Adrenal gland (tissue), 9 donors: ENCODE measurements at regions not wholly inside any gene's neighbourhood (a gene's known extent, or its start where the extent isn't known, plus 50 kb on each side); places are given as distances from the start of the nearest gene placed in this dataset.
A peak's percentile ranks its signal among the peaks of the same experiment; 100 is the strongest.

Source experiments
- DNase-seq, 7 donors: peaks; one replicate each; pipeline ENCODE4 v3.0.0-alpha.2; 2019 to 2020
- H3K27ac ChIP-seq, 5 donors: fragments of 200-600 bp; sonication (generic) in 4 of 5; 1 replicate in 3 of 5; 2 replicates in 2 of 5; pipeline versions ENCODE4 v1.5.1 to v1.8.0; 2016 to 2020; ENCODE audit warnings: mild to moderate bottlenecking in 1 of 5
- H3K27me3 ChIP-seq: fragments of 200-600 bp; 2 replicates; pipeline ENCODE4 v1.8.0; 2021
- H3K36me3 ChIP-seq, 2 donors: fragments of 200-600 bp; replicated peaks in 1 of 2; 1 replicate in 1 of 2; 2 replicates in 1 of 2; pipeline versions ENCODE4 v1.5.1 to v1.8.0; 2018 to 2022
- H3K4me1 ChIP-seq, 2 donors: fragments of 200-600 bp; replicated peaks in 1 of 2; 1 replicate in 1 of 2; 2 replicates in 1 of 2; pipeline versions ENCODE4 v1.5.1 to v1.8.0; 2018 to 2021
- H3K4me3 ChIP-seq, 4 donors: fragments of 200-600 bp; sonication (generic) in 3 of 4; one replicate each; pipeline ENCODE4 v1.5.1; 2016 to 2018
- H3K9me3 ChIP-seq, 3 donors: fragments of 200-600 bp; sonication (generic) in 1 of 3; replicated peaks in 1 of 3; 1 replicate in 2 of 3; 2 replicates in 1 of 3; pipeline versions ENCODE4 v1.5.1 to v1.8.0; 2016 to 2021
- POLR2A ChIP-seq, 2 donors: fragments of 450-650 bp; IDR thresholded peaks; one replicate each; pipeline ENCODE4 v1.6.1; 2017; ENCODE audit warnings: antibody characterized with exemption in 2 of 2, mild to moderate bottlenecking in 2 of 2, moderate library complexity in 1 of 2
- WGBS, 4 donors: extraction: QIAGEN DNeasy Blood & Tissue Kit in 2 of 4; methylation state at CpG; one replicate each; pipeline versions ENCODE4 v1.1.5 to v1.1.7; 2013 to 2017; 5-methylcytosine and 5-hydroxymethylcytosine counted together
- intact Hi-C, 2 donors: fragments of 100-400 bp; cut with DNase I; formaldehyde crosslinking; loops; one replicate each; pipeline versions ENCODE4 v1.14.1 to v1.15.0; 2022 to 2023
- TF ChIP-seq, protein P1 (sequence below), 6 experiments: fragments of 450-650 bp in 4 of 6; fragments of 200-600 bp in 2 of 6; sonication (generic) in 1 of 6; IDR thresholded peaks; 1 replicate in 5 of 6; 2 replicates in 1 of 6; pipeline versions ENCODE4 v1.5.1 to v1.8.0; 2016 to 2021; ENCODE audit warnings: antibody characterized with exemption in 6 of 6, mild to moderate bottlenecking in 2 of 6, moderate library complexity in 1 of 6
- donor health status: healthy with polysubstance abuse.
- donor health status: Bipolar disorder and iron deficiency.
- donor health status: DM: yes; HTN: yes; CAD: no.
- donor health status: DM: no; HTN: no; CAD: no.
- donor health status: DM: no; HTN: no; CAD: no.

- TF ChIP-seq, protein P1, sequence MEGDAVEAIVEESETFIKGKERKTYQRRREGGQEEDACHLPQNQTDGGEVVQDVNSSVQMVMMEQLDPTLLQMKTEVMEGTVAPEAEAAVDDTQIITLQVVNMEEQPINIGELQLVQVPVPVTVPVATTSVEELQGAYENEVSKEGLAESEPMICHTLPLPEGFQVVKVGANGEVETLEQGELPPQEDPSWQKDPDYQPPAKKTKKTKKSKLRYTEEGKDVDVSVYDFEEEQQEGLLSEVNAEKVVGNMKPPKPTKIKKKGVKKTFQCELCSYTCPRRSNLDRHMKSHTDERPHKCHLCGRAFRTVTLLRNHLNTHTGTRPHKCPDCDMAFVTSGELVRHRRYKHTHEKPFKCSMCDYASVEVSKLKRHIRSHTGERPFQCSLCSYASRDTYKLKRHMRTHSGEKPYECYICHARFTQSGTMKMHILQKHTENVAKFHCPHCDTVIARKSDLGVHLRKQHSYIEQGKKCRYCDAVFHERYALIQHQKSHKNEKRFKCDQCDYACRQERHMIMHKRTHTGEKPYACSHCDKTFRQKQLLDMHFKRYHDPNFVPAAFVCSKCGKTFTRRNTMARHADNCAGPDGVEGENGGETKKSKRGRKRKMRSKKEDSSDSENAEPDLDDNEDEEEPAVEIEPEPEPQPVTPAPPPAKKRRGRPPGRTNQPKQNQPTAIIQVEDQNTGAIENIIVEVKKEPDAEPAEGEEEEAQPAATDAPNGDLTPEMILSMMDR (IDR thresholded peaks at IDR 0.05), result no peak
- no peak for TF ChIP-seq POLR2A (IDR thresholded peaks at IDR 0.05)
- WGBS, 4 donors, result 44 to 83% (median 74%) methylated on average over 1 of the region's 1 CpG
- H3K27ac ChIP-seq, result no peak overlapping the region
These were observed 423.9 kb upstream of the USP24 start for GRCh38 chr1:55639051-55639450.

GRCh38 chr1:55636696-55637095 is 421.5 kb upstream of the USP24 start:
- Histone ChIP-seq H3K4me3 (no peak overlapping the region), H3K9me3 (no peaks in the 10 kb centered on the region), H3K36me3 (no peaks in the 10 kb centered on the region), H3K4me1 (peaks cover 0 to 3% of the 10 kb centered on the region in 2 donors), H3K27me3 (no peaks in the 10 kb centered on the region), H3K27ac (no peak overlapping the region)
- TF ChIP-seq POLR2A (IDR thresholded peaks at IDR 0.05), result no peak
- DNase-seq, result no peak
- WGBS, 4 donors, result 93 to 100% (median 95%) methylated on average over 1 of the region's 1 CpG
- intact Hi-C loops, result no loop called here

More at GRCh38 chr1:55639051-55639450, 423.9 kb upstream of the USP24 start:
- Histone ChIP-seq H3K27me3 (no peaks in the 10 kb centered on the region), H3K36me3 (no peaks in the 10 kb centered on the region), H3K4me3 (no peak overlapping the region), H3K9me3 (no peaks in the 10 kb centered on the region), H3K4me1 (peaks cover 0 to 4% of the 10 kb centered on the region in 2 donors)
- intact Hi-C loops, result no loop called here
- no peak for DNase-seq

DNA sequence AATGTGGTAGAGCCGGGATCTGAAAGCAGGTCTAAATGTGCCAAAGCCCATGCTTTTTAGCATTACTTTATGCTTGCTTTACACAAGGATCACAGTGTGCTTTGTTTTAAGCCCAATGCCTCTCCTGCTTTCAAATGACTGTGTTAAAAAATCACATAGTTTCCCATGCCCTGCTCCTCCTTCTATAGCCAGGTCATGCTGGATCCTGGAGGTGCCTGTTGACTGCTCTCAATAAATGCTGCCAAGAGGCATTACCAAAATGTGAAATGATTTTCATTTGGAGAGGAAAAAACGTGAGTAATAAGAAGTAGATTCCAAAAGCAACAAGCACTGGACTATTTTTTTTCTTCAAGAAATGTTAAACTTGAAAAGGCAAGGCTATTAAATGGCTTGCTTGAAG is 420.7 kb upstream of the USP24 start:
- Histone ChIP-seq H3K4me3 (no peak overlapping the region), H3K27ac (no peak overlapping the region), H3K9me3 (no peaks in the 10 kb centered on the region), H3K36me3 (no peaks in the 10 kb centered on the region), H3K27me3 (no peaks in the 10 kb centered on the region), H3K4me1 (no peaks in the 10 kb centered on the region)
- 35 to 64% (median 51%) methylated on average over 2 of the region's 2 CpGs for WGBS, 4 donors
- no peak for DNase-seq
- intact Hi-C loops, result no loop called here
- no peak for TF ChIP-seq POLR2A (IDR thresholded peaks at IDR 0.05)
- TF ChIP-seq, protein P1 (IDR thresholded peaks at IDR 0.05), result no peak

DNA sequence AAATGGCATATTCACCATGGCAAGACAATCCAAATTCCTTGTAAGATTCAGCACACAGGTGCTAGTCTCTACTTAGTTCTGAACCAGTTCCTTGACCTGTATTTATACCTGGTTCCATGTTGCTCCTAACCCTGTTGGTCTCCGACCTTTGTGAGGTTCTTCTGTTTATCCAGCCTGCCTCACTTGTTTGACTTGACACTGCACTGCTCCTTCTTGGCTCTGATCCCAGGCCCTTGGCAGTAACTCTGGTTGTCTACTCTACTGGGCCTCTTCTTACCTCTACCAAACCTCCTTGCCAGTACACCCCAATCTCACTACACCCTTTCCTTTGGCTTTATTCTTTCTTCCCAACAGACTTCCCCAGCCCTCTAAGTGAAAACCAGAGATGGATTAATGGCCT is 419.4 kb upstream of the USP24 start:
- Histone ChIP-seq H3K4me1 (no peaks in the 10 kb centered on the region), H3K9me3 (no peaks in the 10 kb centered on the region), H3K27me3 (no peaks in the 10 kb centered on the region), H3K27ac (no peak overlapping the region), H3K36me3 (no peaks in the 10 kb centered on the region), H3K4me3 (no peak overlapping the region)
- TF ChIP-seq, protein P1 (IDR thresholded peaks at IDR 0.05), result no peak
- no peak for TF ChIP-seq POLR2A (IDR thresholded peaks at IDR 0.05)
- whole genome bisulfite sequencing, 4 donors, result 84 to 96% (median 89%) methylated on average over 1 of the region's 1 CpG
- peak in 1 of 7 donors; percentile 2 for DNase-seq
- intact Hi-C loops, result no loop called here

DNA sequence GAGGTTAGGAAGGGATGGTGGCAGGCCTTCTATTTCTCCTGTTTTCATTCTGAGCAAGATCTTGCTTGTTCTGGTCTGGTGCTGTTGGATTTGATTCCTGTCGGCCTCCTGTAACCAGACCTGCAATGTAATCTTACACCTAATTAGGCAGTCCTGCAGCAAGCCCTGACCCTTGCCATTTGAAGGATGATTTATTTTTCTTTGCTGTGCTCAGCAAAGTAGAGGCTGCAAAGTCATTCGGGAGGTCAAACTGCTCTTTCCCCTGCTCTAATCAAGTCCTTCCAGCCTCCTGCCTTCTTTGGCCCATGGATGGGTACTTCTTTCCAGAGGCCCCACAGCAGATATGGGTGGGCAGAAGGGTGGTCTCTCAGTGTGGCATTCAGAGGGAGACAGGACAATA is 417.7 kb upstream of the USP24 start:
- intact Hi-C loops, result no loop called here
- Histone ChIP-seq H3K9me3 (no peaks in the 10 kb centered on the region), H3K36me3 (no peaks in the 10 kb centered on the region), H3K4me3 (no peak overlapping the region), H3K27me3 (no peaks in the 10 kb centered on the region), H3K4me1 (no peaks in the 10 kb centered on the region), H3K27ac (peak overlapping the region in 1 of 5 donors; percentile 0)
- DNase-seq, result no peak
- TF ChIP-seq, protein P1 (IDR thresholded peaks at IDR 0.05), result no peak
- 46 to 76% (median 59%) methylated on average over 2 of the region's 2 CpGs for WGBS, 4 donors
